Adipose tissue (tissue), 3 donors: ENCODE measurements at regions not wholly inside any gene's neighbourhood (a gene's known extent, or its start where the extent isn't known, plus 50 kb on each side); places are given as distances from the start of the nearest gene placed in this dataset.

Source experiments
- H3K27ac ChIP-seq: one replicate; pipeline ENCODE4 v1.5.1; 2013; ENCODE audit warnings: low read depth, low read length
- WGBS, 3 donors: extraction: QIAGEN DNeasy Blood & Tissue Kit; methylation state at CpG; one replicate each; pipeline ENCODE4 v1.1.7; 2013; 5-methylcytosine and 5-hydroxymethylcytosine counted together
- donor health status: healthy with polysubstance abuse.
- donor health status: Bipolar disorder and iron deficiency.
- donor health status: healthy.

GRCh38 chr1:201648066-201648906, 109.4 kb downstream of the NAV1 start:
- no peak overlapping the region for H3K27ac ChIP-seq
- WGBS, 3 donors, result 1 to 4% (median 2%) methylated on average over 57 to 81 of the region's 81 CpGs

GRCh38 chr1:201648907-201649721, 110.2 kb downstream of the NAV1 start:
- H3K27ac ChIP-seq, result no peak overlapping the region
- WGBS, 3 donors, result 30 to 43% (median 42%) methylated on average over 49 to 52 of the region's 52 CpGs

- H3K27ac ChIP-seq, result no peak overlapping the region
These were observed 111.1 kb downstream of the NAV1 start for GRCh38 chr1:201649761-201650622.

GRCh38 chr1:201650623-201650933, 111.7 kb downstream of the NAV1 start:
- 45 to 57% (median 47%) methylated on average over 11 of the region's 11 CpGs for WGBS, 3 donors
- no peak overlapping the region for H3K27ac ChIP-seq

More at GRCh38 chr1:201649761-201650622, 111.1 kb downstream of the NAV1 start:
- WGBS, 3 donors, result 18 to 31% (median 26%) methylated on average over 64 of the region's 64 CpGs

GRCh38 chr1:201652181-201652580, 113.3 kb downstream of the NAV1 start:
- WGBS, 3 donors, result 85 to 90% (median 85%) methylated on average over 5 of the region's 5 CpGs
- no peak overlapping the region for H3K27ac ChIP-seq

GRCh38 chr1:201653233-201653632, 114.3 kb downstream of the NAV1 start:
- H3K27ac ChIP-seq, result no peak overlapping the region
- 50 to 71% (median 55%) methylated on average over 3 of the region's 3 CpGs for WGBS, 3 donors

GRCh38 chr1:201653883-201654282, 115.0 kb downstream of the NAV1 start:
- H3K27ac ChIP-seq, result no peak overlapping the region
- 60 to 84% (median 70%) methylated on average over 2 of the region's 2 CpGs for WGBS, 3 donors

GRCh38 chr1:201655243-201655642, 116.3 kb downstream of the NAV1 start:
- WGBS, 3 donors, result 46 to 81% (median 61%) methylated on average over 6 of the region's 6 CpGs
- H3K27ac ChIP-seq, result no peak overlapping the region

- H3K27ac ChIP-seq, result no peak overlapping the region
- 65 to 75% (median 73%) methylated on average over 4 of the region's 4 CpGs for WGBS, 3 donors
These were observed 117.0 kb downstream of the NAV1 start for GRCh38 chr1:201655910-201656309.

- WGBS, 3 donors, result 37 to 65% (median 56%) methylated on average over 8 of the region's 8 CpGs
- no peak overlapping the region for H3K27ac ChIP-seq
These were observed 117.5 kb downstream of the NAV1 start for GRCh38 chr1:201656311-201657032.

- H3K27ac ChIP-seq, result no peak overlapping the region
- WGBS, 3 donors, result 81 to 93% (median 91%) methylated on average over 3 of the region's 3 CpGs
These were observed 120.6 kb downstream of the NAV1 start for GRCh38 chr1:201659572-201659971.

- H3K27ac ChIP-seq, result no peak overlapping the region
- WGBS, 3 donors, result 76 to 84% (median 84%) methylated on average over 7 of the region's 7 CpGs
These were observed 122.2 kb downstream of the NAV1 start for GRCh38 chr1:201660931-201661822.

GRCh38 chr1:201661823-201662359, 123.0 kb downstream of the NAV1 start:
- WGBS, 3 donors, result 78 to 87% (median 82%) methylated on average over 8 of the region's 8 CpGs
- H3K27ac ChIP-seq, result no peak overlapping the region

GRCh38 chr1:201662646-201663045, 123.7 kb downstream of the NAV1 start:
- WGBS, 3 donors, result 88 to 94% (median 91%) methylated on average over 2 of the region's 2 CpGs
- H3K27ac ChIP-seq, result no peak overlapping the region

- 88 to 93% (median 90%) methylated on average over 5 of the region's 5 CpGs for WGBS, 3 donors
- H3K27ac ChIP-seq, result no peak overlapping the region
These were observed 124.7 kb downstream of the NAV1 start for GRCh38 chr1:201663491-201664113.

- 79 to 95% (median 91%) methylated on average over 8 of the region's 8 CpGs for WGBS, 3 donors
- H3K27ac ChIP-seq, result no peak overlapping the region
These were observed 126.1 kb downstream of the NAV1 start for GRCh38 chr1:201665036-201665435.
